Osteoblast (primary cell): ENCODE measurements at regions not wholly inside any gene's neighbourhood (a gene's known extent, or its start where the extent isn't known, plus 50 kb on each side); places are given as distances from the start of the nearest gene placed in this dataset.

Experiments
- DNase-seq: peaks from one replicate; pipeline ENCODE4 v3.0.0; 2011; ENCODE audit warnings: low spot score, mixed read lengths; ENCODE audit not compliant: insufficient read length; ENCODE audit errors: missing footprints
- H2AFZ ChIP-seq: 2 replicates; pipeline ENCODE4 v1.6.0; 2011; ENCODE audit warnings: mild to moderate bottlenecking, low read length
- H3K27ac ChIP-seq: 2 replicates; pipeline ENCODE4 v1.5.1; 2011; ENCODE audit warnings: mild to moderate bottlenecking, low read depth, low read length, moderate library complexity
- H3K27me3 ChIP-seq: 2 replicates; pipeline ENCODE4 v1.6.0; 2012; ENCODE audit warnings: mild to moderate bottlenecking, control low read depth, inconsistent platforms, low read length, moderate library complexity; ENCODE audit not compliant: insufficient read depth
- H3K36me3 ChIP-seq: 2 replicates; pipeline ENCODE4 v1.5.1; 2011; ENCODE audit warnings: mild to moderate bottlenecking, low read length, control low read depth, moderate library complexity; ENCODE audit not compliant: insufficient read depth
- H3K4me1 ChIP-seq: 2 replicates; pipeline ENCODE4 v1.5.1; 2011; ENCODE audit warnings: mild to moderate bottlenecking, low read length, control low read depth, moderate library complexity; ENCODE audit not compliant: insufficient read depth
- H3K4me2 ChIP-seq: 2 replicates; pipeline ENCODE4 v1.6.0; 2011; ENCODE audit warnings: mild to moderate bottlenecking, low read length; ENCODE audit not compliant: insufficient read depth
- H3K4me3 ChIP-seq: fragments of 200-600 bp; sonication (generic); 3 replicates; pipeline ENCODE4 v1.5.1; 2012; ENCODE audit warnings: mild to moderate bottlenecking, low read length, inconsistent platforms; ENCODE audit not compliant: insufficient read depth
- H3K79me2 ChIP-seq: 2 replicates; pipeline ENCODE4 v1.6.0; 2012; ENCODE audit warnings: mild to moderate bottlenecking, low read length, control low read depth, inconsistent platforms; ENCODE audit not compliant: insufficient read depth
- H3K9me3 ChIP-seq: 2 replicates; pipeline ENCODE4 v1.5.1; 2011; ENCODE audit warnings: low read depth, low read length, control low read depth
- H4K20me1 ChIP-seq: 2 replicates; pipeline ENCODE4 v1.6.0; 2012; ENCODE audit warnings: mild to moderate bottlenecking, low read length, control low read depth; ENCODE audit not compliant: insufficient read depth
- TF ChIP-seq, protein P1 (sequence below): IDR thresholded peaks from 2 replicates; pipeline ENCODE4 v1.5.1; 2011; ENCODE audit warnings: mild to moderate bottlenecking, low read depth, low read length, moderate library complexity; ENCODE audit errors: extremely low read depth

GRCh38 chr2:217026569-217026968 is 166.7 kb upstream of the TNP1 start:
- H4K20me1 ChIP-seq, result no peaks in the 10 kb centered on the region
- H3K4me2 ChIP-seq, result no peak overlapping the region
- peaks cover 18% of the 10 kb centered on the region for H3K27me3 ChIP-seq
- H3K36me3 ChIP-seq, result no peaks in the 10 kb centered on the region
- TF ChIP-seq, protein P1, sequence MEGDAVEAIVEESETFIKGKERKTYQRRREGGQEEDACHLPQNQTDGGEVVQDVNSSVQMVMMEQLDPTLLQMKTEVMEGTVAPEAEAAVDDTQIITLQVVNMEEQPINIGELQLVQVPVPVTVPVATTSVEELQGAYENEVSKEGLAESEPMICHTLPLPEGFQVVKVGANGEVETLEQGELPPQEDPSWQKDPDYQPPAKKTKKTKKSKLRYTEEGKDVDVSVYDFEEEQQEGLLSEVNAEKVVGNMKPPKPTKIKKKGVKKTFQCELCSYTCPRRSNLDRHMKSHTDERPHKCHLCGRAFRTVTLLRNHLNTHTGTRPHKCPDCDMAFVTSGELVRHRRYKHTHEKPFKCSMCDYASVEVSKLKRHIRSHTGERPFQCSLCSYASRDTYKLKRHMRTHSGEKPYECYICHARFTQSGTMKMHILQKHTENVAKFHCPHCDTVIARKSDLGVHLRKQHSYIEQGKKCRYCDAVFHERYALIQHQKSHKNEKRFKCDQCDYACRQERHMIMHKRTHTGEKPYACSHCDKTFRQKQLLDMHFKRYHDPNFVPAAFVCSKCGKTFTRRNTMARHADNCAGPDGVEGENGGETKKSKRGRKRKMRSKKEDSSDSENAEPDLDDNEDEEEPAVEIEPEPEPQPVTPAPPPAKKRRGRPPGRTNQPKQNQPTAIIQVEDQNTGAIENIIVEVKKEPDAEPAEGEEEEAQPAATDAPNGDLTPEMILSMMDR, result no peak
- no peak overlapping the region for H3K27ac ChIP-seq
- H3K9me3 ChIP-seq, result no peaks in the 10 kb centered on the region
- no peak for DNase-seq
- H2AFZ ChIP-seq, result no peak overlapping the region
- no peaks in the 10 kb centered on the region for H3K79me2 ChIP-seq
- no peak overlapping the region for H3K4me3 ChIP-seq
- no peaks in the 10 kb centered on the region for H3K4me1 ChIP-seq

DNA sequence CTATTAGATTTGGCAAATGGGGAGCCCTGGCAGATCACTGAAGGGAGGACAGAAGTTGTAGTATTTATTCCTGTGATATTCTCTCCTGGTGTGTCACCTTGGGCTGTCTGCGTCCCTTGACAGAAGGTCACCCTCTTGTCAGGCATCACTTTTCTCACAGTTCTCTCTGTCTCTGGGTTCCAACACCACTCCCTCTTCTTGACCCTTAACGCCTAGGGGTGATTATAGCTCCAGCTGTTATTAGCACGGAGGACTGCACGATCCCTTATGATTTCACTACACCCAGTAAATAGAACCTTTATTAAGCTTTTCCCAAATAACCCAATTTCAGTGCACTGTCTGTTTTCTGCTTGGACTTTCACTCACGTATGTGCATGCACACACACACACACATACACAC is 166.3 kb upstream of the TNP1 start:
- TF ChIP-seq, protein P1, result no peak
- Histone ChIP-seq H3K4me1 (no peaks in the 10 kb centered on the region), H2AFZ (no peak overlapping the region), H3K27me3 (peaks cover 18% of the 10 kb centered on the region), H3K4me2 (no peak overlapping the region), H3K79me2 (no peaks in the 10 kb centered on the region), H3K27ac (no peak overlapping the region), H3K4me3 (no peak overlapping the region), H3K9me3 (no peaks in the 10 kb centered on the region), H3K36me3 (no peaks in the 10 kb centered on the region), H4K20me1 (no peaks in the 10 kb centered on the region)
- DNase-seq, result no peak

DNA sequence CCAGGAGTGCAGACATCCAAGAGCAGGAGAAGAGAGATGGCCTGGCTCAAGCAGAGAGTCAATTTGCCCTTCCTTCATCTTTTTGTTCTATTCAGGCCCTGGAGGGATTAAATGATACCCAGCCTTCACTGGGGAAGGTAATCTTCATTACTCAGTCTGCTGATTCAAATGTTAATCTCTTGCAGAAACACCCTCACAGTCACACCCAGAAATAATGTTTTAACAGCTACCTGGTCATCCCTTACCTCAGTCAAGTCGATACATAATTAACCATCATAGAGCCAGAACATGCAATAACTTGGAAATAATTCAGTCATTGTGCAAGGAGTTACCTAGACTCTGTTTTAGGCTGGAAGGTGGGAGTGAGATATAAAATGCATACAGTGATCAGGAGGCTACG is 163.7 kb upstream of the TNP1 start:
- TF ChIP-seq, protein P1, result no peak
- no peak overlapping the region for H3K4me2 ChIP-seq
- H3K4me3 ChIP-seq, result no peak overlapping the region
- no peak overlapping the region for H3K27ac ChIP-seq
- DNase-seq, result no peak
- no peak overlapping the region for H2AFZ ChIP-seq
- no peaks in the 10 kb centered on the region for H4K20me1 ChIP-seq
- H3K9me3 ChIP-seq, result no peaks in the 10 kb centered on the region
- H3K36me3 ChIP-seq, result no peaks in the 10 kb centered on the region
- H3K79me2 ChIP-seq, result no peaks in the 10 kb centered on the region
- H3K4me1 ChIP-seq, result no peaks in the 10 kb centered on the region
- H3K27me3 ChIP-seq, result peaks cover 7% of the 10 kb centered on the region

DNA sequence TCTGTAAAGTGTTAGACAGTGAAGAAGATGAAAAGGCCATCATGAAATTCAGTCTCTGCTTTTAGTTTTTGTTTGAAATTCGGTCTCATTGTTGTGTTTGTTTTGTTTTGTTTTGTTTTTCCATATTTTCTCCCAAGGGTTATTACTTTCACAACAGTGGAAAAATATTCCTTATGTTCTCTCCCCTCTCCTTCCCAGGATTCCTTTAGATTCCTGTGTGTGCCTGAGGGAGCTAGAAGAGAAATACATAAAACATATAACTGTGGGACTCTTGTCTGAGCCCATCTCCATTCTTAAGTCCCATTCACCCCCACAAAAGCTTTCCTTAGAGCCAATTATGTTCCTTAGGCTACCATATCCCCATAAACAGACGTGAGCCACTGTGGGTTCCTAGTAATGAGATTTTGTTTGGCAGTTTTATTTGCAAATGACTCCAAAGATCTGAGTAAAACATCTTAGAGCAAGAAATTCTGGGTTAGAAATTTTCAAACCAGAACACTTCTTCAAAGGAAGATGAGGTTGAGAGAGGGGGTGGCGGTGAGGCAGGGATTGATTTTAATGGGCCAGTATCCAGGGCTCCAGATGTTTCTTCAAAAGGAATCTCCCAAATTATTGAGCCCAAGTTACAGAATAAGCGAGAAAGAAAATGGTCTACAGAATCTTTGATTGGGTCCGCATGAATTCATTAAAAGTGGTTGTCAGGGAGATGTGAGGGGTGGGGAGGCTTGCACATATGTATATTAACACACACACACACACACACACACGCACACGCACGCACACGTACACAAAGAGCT is 157.8 kb upstream of the TNP1 start:
- Histone ChIP-seq H3K4me3 (no peak overlapping the region), H3K4me1 (no peaks in the 10 kb centered on the region), H2AFZ (no peak overlapping the region), H3K79me2 (no peaks in the 10 kb centered on the region), H3K36me3 (no peaks in the 10 kb centered on the region), H3K27me3 (peaks cover 10% of the 10 kb centered on the region), H3K4me2 (no peak overlapping the region), H4K20me1 (no peaks in the 10 kb centered on the region), H3K9me3 (no peaks in the 10 kb centered on the region), H3K27ac (no peak overlapping the region)
- TF ChIP-seq, protein P1, result no peak
- DNase-seq, result no peak
